DND-41 (cell line): ENCODE measurements at regions not wholly inside any gene's neighbourhood (a gene's known extent, or its start where the extent isn't known, plus 50 kb on each side); places are given as distances from the start of the nearest gene placed in this dataset.

ENCODE experiments used
- ATAC-seq: fragments of 200-7000 bp; cut with Tn5 transposase; 3 replicates; pipeline ENCODE4 v1.9.1; 2021; ENCODE audit warnings: low read depth; ENCODE audit not compliant: insufficient read depth
- DNase-seq: peaks from one replicate; pipeline ENCODE4 v3.0.0-alpha.2; 2020
- H2AFZ ChIP-seq: 2 replicates; pipeline ENCODE4 v1.6.0; 2012; ENCODE audit warnings: low read depth, low read length
- H3K27ac ChIP-seq: 2 replicates; pipeline ENCODE4 v1.5.1; 2012; ENCODE audit warnings: low read length, inconsistent platforms
- H3K27me3 ChIP-seq: fragments of 200-600 bp; sonication (generic); 2 replicates; pipeline ENCODE4 v1.6.0; 2012; ENCODE audit warnings: low read length, mild to moderate bottlenecking, inconsistent platforms; ENCODE audit not compliant: insufficient read depth, poor library complexity
- H3K36me3 ChIP-seq: 2 replicates; pipeline ENCODE4 v1.5.1; 2012; ENCODE audit warnings: low read length, inconsistent platforms; ENCODE audit not compliant: insufficient read depth
- H3K4me1 ChIP-seq: 2 replicates; pipeline ENCODE4 v1.5.1; 2012; ENCODE audit warnings: mild to moderate bottlenecking, low read length; ENCODE audit not compliant: insufficient read depth
- H3K4me2 ChIP-seq: 2 replicates; pipeline ENCODE4 v1.6.0; 2012; ENCODE audit warnings: mild to moderate bottlenecking, moderate library complexity, low read length, inconsistent platforms; ENCODE audit not compliant: insufficient read depth
- H3K4me3 ChIP-seq, 2 experiments: fragments of 200-600 bp in 1 of 2; shearing (Covaris generic) in 1 of 2; 2 replicates each; pipeline ENCODE4 v1.5.1; 2012 to 2016; ENCODE audit warnings: inconsistent platforms in 2 of 2, low read length in 2 of 2, mild to moderate bottlenecking in 2 of 2, low read depth in 1 of 2, moderate library complexity in 1 of 2
- H3K79me2 ChIP-seq: 2 replicates; pipeline ENCODE4 v1.6.0; 2012; ENCODE audit warnings: low read length, inconsistent platforms; ENCODE audit not compliant: insufficient read depth
- H3K9ac ChIP-seq: 2 replicates; pipeline ENCODE4 v1.6.0; 2012; ENCODE audit warnings: low read depth, mild to moderate bottlenecking, inconsistent platforms, low read length, moderate library complexity
- H3K9me3 ChIP-seq: 2 replicates; pipeline ENCODE4 v1.5.1; 2012; ENCODE audit warnings: low read length, moderate library complexity, mild to moderate bottlenecking, inconsistent platforms; ENCODE audit not compliant: insufficient read depth, severe bottlenecking
- H4K20me1 ChIP-seq: 2 replicates; pipeline ENCODE4 v1.6.0; 2012; ENCODE audit warnings: low read length; ENCODE audit not compliant: insufficient read depth
- CTCF ChIP-seq: IDR thresholded peaks from 2 replicates; pipeline ENCODE4 v1.5.1; 2012; ENCODE audit warnings: borderline replicate concordance, low read length, moderate library complexity, mild to moderate bottlenecking; ENCODE audit not compliant: poor library complexity, severe bottlenecking; ENCODE audit errors: extremely low read depth
- EZH2 ChIP-seq: IDR thresholded peaks from 3 replicates; pipeline ENCODE4 v1.6.1; 2012; ENCODE audit warnings: borderline replicate concordance, low read depth, mild to moderate bottlenecking, moderate library complexity, low read length, inconsistent platforms; ENCODE audit not compliant: severe bottlenecking

DNA sequence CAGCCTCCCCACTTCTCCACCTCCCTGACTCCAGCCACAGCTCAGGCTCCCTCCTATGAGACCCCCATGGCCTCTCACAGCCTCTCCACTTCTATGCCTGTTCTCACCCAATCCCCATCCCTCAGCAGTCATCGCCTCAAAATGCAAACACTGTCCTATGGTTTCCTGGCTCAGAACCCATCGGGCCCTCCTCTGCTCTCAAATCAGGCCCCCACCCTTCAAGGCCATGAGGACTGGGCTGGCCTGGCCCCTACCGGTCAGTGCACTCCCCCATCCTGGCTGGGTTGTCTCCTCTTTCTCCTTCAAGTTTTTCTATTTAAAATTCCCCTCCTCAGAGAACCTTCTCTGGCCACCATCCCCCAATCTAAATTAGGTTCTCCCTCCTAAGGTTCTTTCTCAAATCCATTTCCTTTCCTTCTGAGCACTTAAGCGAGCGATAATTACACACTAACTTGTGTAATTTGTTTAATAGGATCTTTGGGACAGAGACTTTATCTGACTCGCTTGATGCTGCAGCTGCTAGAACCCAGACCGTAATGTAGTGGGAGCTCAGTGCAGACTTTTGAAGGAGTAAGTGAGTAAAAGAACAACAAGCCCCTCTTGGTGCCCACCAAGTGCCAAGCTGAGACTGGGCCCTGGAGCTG lies 347.2 kb downstream of the MATN1 start:
- Histone ChIP-seq H3K4me3 (no peak overlapping the region), H3K36me3 (no peaks in the 10 kb centered on the region), H3K9me3 (no peaks in the 10 kb centered on the region), H3K4me1 (peaks cover 25% of the 10 kb centered on the region), H3K79me2 (no peaks in the 10 kb centered on the region), H2AFZ (no peak overlapping the region), H4K20me1 (peaks cover 4% of the 10 kb centered on the region; the same call in 1 of the 2 replicates), H3K9ac (no peak overlapping the region), H3K27ac (no peak overlapping the region), H3K4me2 (no peak overlapping the region), H3K27me3 (peaks cover 3% of the 10 kb centered on the region)
- DNase-seq: no peak
- no peak for ATAC-seq
- TF ChIP-seq EZH2: no peak
- no peak for TF ChIP-seq CTCF

- H3K36me3 ChIP-seq: no peaks in the 10 kb centered on the region
- peaks cover 4% of the 10 kb centered on the region; the same call in 1 of the 2 replicates for H4K20me1 ChIP-seq
- no peak overlapping the region for H2AFZ ChIP-seq
- no peak for ATAC-seq
- H3K4me1 ChIP-seq: peaks cover 19% of the 10 kb centered on the region
- no peak overlapping the region for H3K4me3 ChIP-seq
- peaks cover 3% of the 10 kb centered on the region for H3K27me3 ChIP-seq
- no peaks in the 10 kb centered on the region for H3K9me3 ChIP-seq
- no peak for DNase-seq
- no peak overlapping the region for H3K27ac ChIP-seq
- H3K9ac ChIP-seq: no peak overlapping the region
- TF ChIP-seq CTCF (no peak), EZH2 (no peak)
- H3K4me2 ChIP-seq: no peak overlapping the region
- H3K79me2 ChIP-seq: no peaks in the 10 kb centered on the region
Observed at GRCh38 chr1:30375156-30375555, 348.2 kb downstream of the MATN1 start.

DNA sequence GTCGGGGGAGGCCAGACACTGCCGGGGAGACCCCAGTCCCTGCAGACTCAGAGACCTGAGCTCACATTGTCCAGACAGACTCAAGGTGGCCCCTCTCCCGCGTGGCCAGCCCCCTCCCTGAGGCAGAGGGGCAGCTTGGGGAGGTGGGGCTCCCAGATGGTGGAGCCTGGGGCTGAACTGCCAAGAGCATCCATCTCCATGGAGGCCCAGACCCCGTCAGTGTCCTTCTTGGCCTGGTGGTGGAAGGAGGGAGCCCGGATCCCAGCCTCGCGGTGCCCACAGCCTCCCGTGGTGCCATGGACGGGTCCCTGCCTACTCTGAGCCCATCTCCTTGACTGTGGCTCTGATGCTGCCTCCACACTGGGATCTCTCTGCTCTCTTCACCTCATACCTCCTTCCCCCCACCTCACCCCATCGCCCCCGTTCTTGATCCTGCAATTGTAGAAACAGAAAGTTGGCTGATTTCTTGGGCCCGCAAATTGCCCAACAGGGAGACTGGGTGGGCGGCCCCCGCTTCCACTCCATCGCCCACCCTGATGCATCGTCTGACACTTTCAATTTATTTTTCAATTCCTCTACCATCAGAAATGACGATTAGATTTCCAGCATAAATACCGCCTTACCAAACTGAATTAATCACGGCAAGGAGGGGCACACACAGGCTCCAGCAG lies 348.9 kb downstream of the MATN1 start:
- peaks cover 13% of the 10 kb centered on the region for H3K4me1 ChIP-seq
- no peak overlapping the region for H3K4me2 ChIP-seq
- ATAC-seq (no peak), DNase-seq (no peak)
- TF ChIP-seq CTCF (no peak), EZH2 (no peak)
- no peaks in the 10 kb centered on the region for H3K79me2 ChIP-seq
- no peak overlapping the region for H3K4me3 ChIP-seq
- H3K36me3 ChIP-seq: no peaks in the 10 kb centered on the region
- H2AFZ ChIP-seq: no peak overlapping the region
- H3K9me3 ChIP-seq: no peaks in the 10 kb centered on the region
- peaks cover 3% of the 10 kb centered on the region for H3K27me3 ChIP-seq
- H3K27ac ChIP-seq: no peak overlapping the region
- no peak overlapping the region for H3K9ac ChIP-seq
- peaks cover 4% of the 10 kb centered on the region; the same call in 1 of the 2 replicates for H4K20me1 ChIP-seq
